SJCRH30 (cell line): ENCODE measurements at regions not wholly inside any gene's neighbourhood (a gene's known extent, or its start where the extent isn't known, plus 50 kb on each side); places are given as distances from the start of the nearest gene placed in this dataset.

ENCODE experiments used
- DNase-seq, 2 experiments: peaks; one replicate each; pipeline ENCODE4 v3.0.0-alpha.2; 2015 to 2020
- H3K27ac ChIP-seq: fragments of 250-450 bp; sonication (Bioruptor Pico); 2 replicates; pipeline ENCODE4 v1.5.1; 2020; ENCODE audit warnings: mild to moderate bottlenecking, moderate library complexity
- H3K27me3 ChIP-seq: fragments of 250-450 bp; sonication (Bioruptor Pico); 2 replicates; pipeline ENCODE4 v1.5.1; 2020; ENCODE audit warnings: mild to moderate bottlenecking, moderate library complexity
- H3K36me3 ChIP-seq: fragments of 250-450 bp; sonication (Bioruptor Pico); 2 replicates; pipeline ENCODE4 v1.5.1; 2020; ENCODE audit warnings: mild to moderate bottlenecking, moderate library complexity
- H3K4me1 ChIP-seq: fragments of 250-450 bp; sonication (Bioruptor Pico); 2 replicates; pipeline ENCODE4 v1.5.1; 2020; ENCODE audit warnings: mild to moderate bottlenecking, moderate library complexity
- H3K4me3 ChIP-seq: fragments of 250-450 bp; sonication (Bioruptor Pico); 2 replicates; pipeline ENCODE4 v1.5.1; 2020; ENCODE audit warnings: mild to moderate bottlenecking, moderate library complexity
- H3K9me3 ChIP-seq: fragments of 250-450 bp; sonication (Bioruptor Pico); replicated peaks from 2 replicates; pipeline ENCODE4 v1.5.1; 2020; ENCODE audit warnings: mild to moderate bottlenecking, moderate library complexity

GRCh38 chr17:14902297-14902696 lies 362.8 kb downstream of the PMP22 start:
- no peak overlapping the region for H3K4me3 ChIP-seq
- H3K9me3 ChIP-seq, result 0 out of 2 replicates have a peak, but pooled peaks cover 8% of the 10 kb centered on the region
- no peaks in the 10 kb centered on the region for H3K4me1 ChIP-seq
- no peaks in the 10 kb centered on the region for H3K36me3 ChIP-seq
- H3K27ac ChIP-seq, result no peak overlapping the region
- no peak for DNase-seq
- no peaks in the 10 kb centered on the region; the same call in none of the 2 replicates for H3K27me3 ChIP-seq

GRCh38 chr17:14901376-14901775 lies 363.8 kb downstream of the PMP22 start:
- no peak for DNase-seq
- no peaks in the 10 kb centered on the region for H3K36me3 ChIP-seq
- H3K4me1 ChIP-seq, result no peaks in the 10 kb centered on the region
- no peak overlapping the region for H3K4me3 ChIP-seq
- no peaks in the 10 kb centered on the region; the same call in none of the 2 replicates for H3K27me3 ChIP-seq
- 0 out of 2 replicates have a peak, but pooled peaks cover 8% of the 10 kb centered on the region for H3K9me3 ChIP-seq
- no peak overlapping the region for H3K27ac ChIP-seq

- Histone ChIP-seq H3K27ac (no peak overlapping the region), H3K4me1 (no peaks in the 10 kb centered on the region), H3K27me3 (no peaks in the 10 kb centered on the region), H3K36me3 (no peaks in the 10 kb centered on the region), H3K4me3 (no peak overlapping the region), H3K9me3 (no peaks in the 10 kb centered on the region)
- DNase-seq, result peak; percentile 34 to 64
Observed at GRCh38 chr17:14886200-14886739, 378.9 kb downstream of the PMP22 start.

- Histone ChIP-seq H3K27ac (no peak overlapping the region), H3K4me3 (no peak overlapping the region), H3K9me3 (no peaks in the 10 kb centered on the region), H3K27me3 (no peaks in the 10 kb centered on the region), H3K36me3 (no peaks in the 10 kb centered on the region), H3K4me1 (no peaks in the 10 kb centered on the region)
- DNase-seq, result no peak
Observed at GRCh38 chr17:14882131-14882530, 383.0 kb downstream of the PMP22 start.

DNA sequence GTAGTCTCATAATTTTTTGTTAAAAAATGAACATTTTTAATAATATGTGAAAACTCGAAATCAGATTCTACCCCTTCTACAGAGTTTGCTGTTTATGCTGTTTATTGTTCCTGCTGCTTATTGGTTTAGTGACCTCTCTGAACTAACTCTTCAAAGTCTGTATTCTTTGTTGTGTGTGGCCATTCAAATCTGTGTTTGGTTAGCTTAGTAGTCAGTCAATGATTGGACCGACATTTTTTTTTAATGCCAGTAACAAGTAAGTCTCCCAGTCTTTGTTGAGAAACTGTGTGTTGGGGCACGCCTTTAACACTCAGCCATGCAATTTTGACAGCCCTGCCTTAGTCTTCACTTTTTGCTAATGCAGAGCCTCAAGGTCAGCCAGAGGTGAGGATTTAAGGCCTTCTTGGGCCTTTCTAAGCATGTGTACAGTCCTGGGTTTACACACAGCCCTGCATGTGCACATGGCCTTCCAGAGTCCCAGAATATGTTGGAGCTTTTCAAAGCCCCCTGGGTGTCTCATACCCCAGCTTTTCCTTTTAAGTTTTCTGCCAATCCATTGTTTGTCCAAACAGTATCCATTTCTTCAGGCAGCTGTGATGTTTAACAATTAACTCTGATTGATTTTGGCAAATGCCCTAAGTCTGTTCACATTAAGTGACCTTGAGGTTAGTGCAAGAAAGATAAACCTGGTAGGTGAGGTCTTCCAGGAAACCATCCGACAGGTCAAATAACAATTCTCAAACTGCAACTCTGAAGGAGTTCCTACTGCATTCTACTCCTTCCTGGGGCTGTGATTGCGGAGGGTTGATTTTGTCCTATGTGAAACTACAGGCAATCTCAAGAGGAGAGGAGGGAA lies 389.3 kb downstream of the PMP22 start:
- H3K36me3 ChIP-seq, result no peaks in the 10 kb centered on the region
- H3K9me3 ChIP-seq, result no peaks in the 10 kb centered on the region
- H3K27me3 ChIP-seq, result peaks cover 9% of the 10 kb centered on the region; the same call in 1 of the 2 replicates
- no peak for DNase-seq
- no peak overlapping the region for H3K27ac ChIP-seq
- no peaks in the 10 kb centered on the region for H3K4me1 ChIP-seq
- no peak overlapping the region for H3K4me3 ChIP-seq

- Histone ChIP-seq H3K27ac (no peak overlapping the region), H3K4me1 (no peaks in the 10 kb centered on the region), H3K27me3 (peaks cover 9% of the 10 kb centered on the region; the same call in 1 of the 2 replicates), H3K36me3 (no peaks in the 10 kb centered on the region), H3K9me3 (no peaks in the 10 kb centered on the region), H3K4me3 (no peak overlapping the region)
- no peak for DNase-seq
Observed at GRCh38 chr17:14873996-14874395, 391.1 kb downstream of the PMP22 start.

GRCh38 chr17:14873540-14873939 lies 391.6 kb downstream of the PMP22 start:
- DNase-seq, result no peak
- Histone ChIP-seq H3K36me3 (no peaks in the 10 kb centered on the region), H3K27me3 (peaks cover 9% of the 10 kb centered on the region; the same call in 1 of the 2 replicates)

GRCh38 chr17:14871921-14872320 lies 393.2 kb downstream of the PMP22 start:
- H3K27me3 ChIP-seq, result peaks cover 9% of the 10 kb centered on the region; the same call in 1 of the 2 replicates
- no peak for DNase-seq
- no peak overlapping the region for H3K4me3 ChIP-seq
- H3K4me1 ChIP-seq, result no peaks in the 10 kb centered on the region
- no peak overlapping the region for H3K27ac ChIP-seq
- H3K9me3 ChIP-seq, result no peaks in the 10 kb centered on the region
- no peaks in the 10 kb centered on the region; the same call in 1 of the 2 replicates for H3K36me3 ChIP-seq

More at GRCh38 chr17:14873540-14873939, 391.6 kb downstream of the PMP22 start:
- H3K9me3 ChIP-seq, result no peaks in the 10 kb centered on the region
- H3K27ac ChIP-seq, result no peak overlapping the region
- no peak overlapping the region for H3K4me3 ChIP-seq
- no peaks in the 10 kb centered on the region for H3K4me1 ChIP-seq

- Histone ChIP-seq H3K27me3 (no peaks in the 10 kb centered on the region), H3K4me3 (no peak overlapping the region), H3K9me3 (no peaks in the 10 kb centered on the region), H3K4me1 (no peaks in the 10 kb centered on the region), H3K36me3 (no peaks in the 10 kb centered on the region; the same call in 1 of the 2 replicates), H3K27ac (no peak overlapping the region)
- no peak for DNase-seq
Observed at GRCh38 chr17:14866266-14866665, 398.9 kb downstream of the PMP22 start.

DNA sequence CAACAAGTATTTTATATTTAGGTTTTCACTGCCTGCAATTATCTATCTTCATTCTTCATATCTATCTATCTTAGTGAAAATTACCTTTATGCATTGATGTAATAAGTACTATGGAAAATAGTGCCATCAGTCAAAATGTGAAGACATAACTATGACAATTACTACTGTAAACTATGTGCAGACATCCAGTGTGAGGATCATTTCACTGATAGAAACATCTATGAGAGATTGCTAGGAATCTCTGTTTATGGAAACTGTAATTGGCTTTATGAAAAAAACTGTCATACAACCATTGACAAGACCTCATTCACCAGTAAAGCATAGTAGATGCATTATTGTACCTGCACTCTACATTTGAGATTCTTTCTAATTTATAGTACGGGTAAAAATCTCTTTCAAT lies 401.0 kb downstream of the PMP22 start:
- no peaks in the 10 kb centered on the region for H3K4me1 ChIP-seq
- no peaks in the 10 kb centered on the region; the same call in 1 of the 2 replicates for H3K36me3 ChIP-seq
- H3K9me3 ChIP-seq, result no peaks in the 10 kb centered on the region
- H3K27me3 ChIP-seq, result no peaks in the 10 kb centered on the region
- no peak for DNase-seq
- H3K4me3 ChIP-seq, result no peak overlapping the region
- H3K27ac ChIP-seq, result no peak overlapping the region

GRCh38 chr17:14859542-14859941 lies 405.6 kb downstream of the PMP22 start:
- DNase-seq, result no peak

GRCh38 chr17:14856176-14856575 lies 408.9 kb downstream of the PMP22 start:
- no peaks in the 10 kb centered on the region for H3K27me3 ChIP-seq
- no peaks in the 10 kb centered on the region for H3K4me1 ChIP-seq
- no peak overlapping the region for H3K4me3 ChIP-seq
- no peaks in the 10 kb centered on the region for H3K36me3 ChIP-seq
- H3K27ac ChIP-seq, result no peak overlapping the region
- 0 out of 2 replicates have a peak, but pooled peaks cover 2% of the 10 kb centered on the region for H3K9me3 ChIP-seq
- DNase-seq, result no peak

More at GRCh38 chr17:14859542-14859941, 405.6 kb downstream of the PMP22 start:
- no peak overlapping the region for H3K27ac ChIP-seq
- H3K36me3 ChIP-seq, result no peaks in the 10 kb centered on the region
- no peaks in the 10 kb centered on the region for H3K27me3 ChIP-seq
- H3K4me3 ChIP-seq, result no peak overlapping the region
- H3K4me1 ChIP-seq, result no peaks in the 10 kb centered on the region
- 0 out of 2 replicates have a peak, but pooled peaks cover 2% of the 10 kb centered on the region for H3K9me3 ChIP-seq

DNA sequence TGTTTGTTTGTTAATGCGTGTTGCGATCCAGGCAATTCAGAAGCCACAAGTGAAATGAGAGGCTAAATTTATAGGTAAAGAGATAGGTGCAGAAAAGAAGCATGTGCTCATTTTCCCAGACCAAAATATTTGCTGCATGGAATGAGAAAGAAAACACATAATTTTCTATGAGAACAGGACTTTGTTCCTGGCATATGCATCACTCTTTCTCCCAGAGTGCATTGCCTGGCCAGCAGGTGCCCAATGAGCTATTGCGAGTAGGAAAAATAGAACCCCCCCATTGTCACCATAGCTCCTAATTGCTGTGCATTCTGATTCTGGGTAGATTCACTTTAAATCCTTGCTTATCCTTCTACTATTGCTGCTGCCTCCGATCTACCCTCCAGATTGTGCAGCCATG lies 410.4 kb downstream of the PMP22 start:
- Histone ChIP-seq H3K27ac (no peak overlapping the region), H3K4me1 (no peaks in the 10 kb centered on the region), H3K9me3 (0 out of 2 replicates have a peak, but pooled peaks cover 2% of the 10 kb centered on the region), H3K27me3 (no peaks in the 10 kb centered on the region), H3K4me3 (no peak overlapping the region), H3K36me3 (no peaks in the 10 kb centered on the region)
- no peak for DNase-seq

DNA sequence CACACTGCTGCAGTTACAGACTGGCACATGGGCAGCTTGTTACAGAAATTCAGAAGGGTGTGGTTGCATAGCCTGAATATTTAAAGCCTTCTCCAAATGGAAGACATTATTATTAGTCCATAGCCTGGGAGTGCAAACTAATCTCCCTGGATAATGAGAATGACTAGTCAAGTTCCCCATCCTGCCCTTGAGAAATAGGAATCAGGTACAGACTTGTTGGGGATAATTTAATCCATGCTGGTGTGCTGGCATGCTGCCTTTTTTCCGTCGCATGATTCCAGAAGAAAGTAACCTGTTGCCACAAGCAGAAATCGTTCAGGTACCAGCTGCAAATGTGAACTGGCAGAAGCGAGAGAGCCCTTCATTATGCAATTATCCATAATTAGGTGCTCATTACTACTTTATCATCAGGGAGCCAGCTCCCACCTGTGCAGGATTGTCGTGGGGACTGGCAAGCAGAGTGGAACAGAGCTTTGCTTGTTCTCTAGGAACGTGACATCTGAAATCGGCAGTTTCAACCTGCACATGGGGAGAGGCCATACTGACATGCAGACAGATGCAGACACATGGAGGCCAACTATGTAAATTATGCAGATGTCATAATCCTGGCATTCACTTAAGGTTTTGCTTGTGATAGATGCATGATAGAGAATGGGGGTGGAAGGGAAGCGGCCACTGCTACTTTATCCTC lies 419.4 kb downstream of the PMP22 start:
- Histone ChIP-seq H3K4me1 (peaks cover 1% of the 10 kb centered on the region; the same call in 1 of the 2 replicates), H3K27ac (no peak overlapping the region), H3K4me3 (no peak overlapping the region), H3K9me3 (0 out of 2 replicates have a peak, but pooled peaks cover 3% of the 10 kb centered on the region), H3K36me3 (no peaks in the 10 kb centered on the region), H3K27me3 (no peaks in the 10 kb centered on the region)
- peak in 1 of 2 experiments; percentile 41 for DNase-seq
